Natural killer cell (primary cell): ENCODE measurements at regions not wholly inside any gene's neighbourhood (a gene's known extent, or its start where the extent isn't known, plus 50 kb on each side); places are given as distances from the start of the nearest gene placed in this dataset.

Source experiments
- ATAC-seq, 3 donors: fragments of 150-1000 bp in 2 of 3; fragments of 200-7000 bp in 1 of 3; cut with Tn5 transposase; 1 replicate in 1 of 3; 2 replicates in 2 of 3; pipeline ENCODE4 v1.10.0; 2021; ENCODE audit warnings: mild to moderate bottlenecking in 2 of 3, moderate library complexity in 2 of 3
- DNase-seq, 2 donors: peaks; one replicate each; pipeline versions ENCODE4 v3.0.0 to v3.0.0-alpha.2; 2013 to 2021; ENCODE audit warnings: mixed read lengths in 1 of 2
- H3K27ac ChIP-seq: one replicate; pipeline ENCODE4 v1.5.1; 2013; ENCODE audit warnings: mild to moderate bottlenecking, low read length
- H3K27me3 ChIP-seq: one replicate; pipeline ENCODE4 v1.6.1; 2013; ENCODE audit warnings: low read length; ENCODE audit not compliant: control insufficient read depth, insufficient read depth
- H3K36me3 ChIP-seq: one replicate; pipeline ENCODE4 v1.6.1; 2013; ENCODE audit warnings: low read length; ENCODE audit not compliant: control insufficient read depth, insufficient read depth
- H3K4me1 ChIP-seq: one replicate; pipeline ENCODE4 v1.6.1; 2013; ENCODE audit warnings: low read length; ENCODE audit not compliant: control insufficient read depth, insufficient read depth
- H3K4me3 ChIP-seq: one replicate; pipeline ENCODE4 v1.5.1; 2013; ENCODE audit warnings: low read length
- H3K9me3 ChIP-seq: one replicate; pipeline ENCODE4 v1.6.1; 2013; ENCODE audit warnings: low read length; ENCODE audit not compliant: control insufficient read depth, insufficient read depth
- H3K27ac Mint-ChIP-seq, 2 donors: one replicate each; pipeline ENCODE4 v1.8.0; 2022; ENCODE audit warnings: mild to moderate bottlenecking in 2 of 2, mixed read lengths in 2 of 2, moderate library complexity in 1 of 2
- H3K27me3 Mint-ChIP-seq, 2 donors: one replicate each; pipeline ENCODE4 v1.8.0; 2022; ENCODE audit warnings: low read depth in 2 of 2, mixed read lengths in 2 of 2
- H3K36me3 Mint-ChIP-seq: one replicate; pipeline ENCODE4 v1.8.0; 2022; ENCODE audit warnings: mixed read lengths
- H3K4me1 Mint-ChIP-seq, 2 donors: one replicate each; pipeline ENCODE4 v1.8.0; 2022; ENCODE audit warnings: mixed read lengths in 2 of 2
- H3K4me3 Mint-ChIP-seq: one replicate; pipeline ENCODE4 v1.8.0; 2022; ENCODE audit warnings: mild to moderate bottlenecking, moderate library complexity, mixed read lengths
- H3K9me3 Mint-ChIP-seq, 2 donors: one replicate each; pipeline ENCODE4 v1.8.0; 2022; ENCODE audit warnings: mixed read lengths in 2 of 2
- WGBS: methylation state at CpG from one replicate; pipeline ENCODE4 v1.1.7; 2013; ENCODE audit warnings: missing lambda C conversion rate; ENCODE audit not compliant: insufficient coverage; 5-methylcytosine and 5-hydroxymethylcytosine counted together
- intact Hi-C: fragments of 100-400 bp; cut with micrococcal nuclease; formaldehyde crosslinking; loops from one replicate; pipeline ENCODE4 v1.14.2; 2022
- TF ChIP-seq, protein P1 (sequence below): fragments of 200-600 bp; IDR thresholded peaks from one replicate; pipeline ENCODE4 v1.8.0; 2022; ENCODE audit warnings: antibody characterized with exemption

DNA sequence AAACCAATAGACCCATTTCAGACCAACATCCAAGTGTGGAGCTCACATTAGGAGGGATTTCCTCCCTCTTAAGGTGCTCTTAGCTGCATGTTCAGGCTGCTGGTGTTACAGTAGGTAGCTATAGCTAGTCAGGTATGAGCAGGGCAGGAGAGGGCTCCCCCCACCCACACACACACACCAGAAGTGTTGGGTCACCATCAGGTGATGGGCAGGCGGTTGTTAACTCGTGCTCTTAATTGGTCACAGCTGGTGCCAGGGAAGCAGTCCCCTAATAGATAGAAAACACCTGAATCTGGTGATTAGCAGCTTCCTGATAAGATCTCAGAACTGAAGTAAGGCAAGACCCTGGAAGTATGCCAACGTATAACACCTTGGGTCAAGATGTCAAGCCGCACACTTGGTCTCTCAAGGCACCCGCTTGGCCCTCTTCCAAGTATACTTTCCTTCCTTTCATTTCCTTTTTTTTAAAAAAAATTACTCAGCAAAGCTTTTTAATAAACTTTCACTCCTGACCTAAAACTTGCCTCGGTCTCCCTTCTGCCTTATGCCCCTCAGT, 532.4 kb downstream of the DNAH5 start:
- intact Hi-C loops = no loop called here
- DNase-seq = no peak
- no peak overlapping the region for H3K27ac ChIP-seq
- H3K9me3 ChIP-seq = peaks cover 12% of the 10 kb centered on the region
- peaks cover 6 to 7% of the 10 kb centered on the region in 2 donors for H3K9me3 Mint-ChIP-seq
- TF ChIP-seq, protein P1, sequence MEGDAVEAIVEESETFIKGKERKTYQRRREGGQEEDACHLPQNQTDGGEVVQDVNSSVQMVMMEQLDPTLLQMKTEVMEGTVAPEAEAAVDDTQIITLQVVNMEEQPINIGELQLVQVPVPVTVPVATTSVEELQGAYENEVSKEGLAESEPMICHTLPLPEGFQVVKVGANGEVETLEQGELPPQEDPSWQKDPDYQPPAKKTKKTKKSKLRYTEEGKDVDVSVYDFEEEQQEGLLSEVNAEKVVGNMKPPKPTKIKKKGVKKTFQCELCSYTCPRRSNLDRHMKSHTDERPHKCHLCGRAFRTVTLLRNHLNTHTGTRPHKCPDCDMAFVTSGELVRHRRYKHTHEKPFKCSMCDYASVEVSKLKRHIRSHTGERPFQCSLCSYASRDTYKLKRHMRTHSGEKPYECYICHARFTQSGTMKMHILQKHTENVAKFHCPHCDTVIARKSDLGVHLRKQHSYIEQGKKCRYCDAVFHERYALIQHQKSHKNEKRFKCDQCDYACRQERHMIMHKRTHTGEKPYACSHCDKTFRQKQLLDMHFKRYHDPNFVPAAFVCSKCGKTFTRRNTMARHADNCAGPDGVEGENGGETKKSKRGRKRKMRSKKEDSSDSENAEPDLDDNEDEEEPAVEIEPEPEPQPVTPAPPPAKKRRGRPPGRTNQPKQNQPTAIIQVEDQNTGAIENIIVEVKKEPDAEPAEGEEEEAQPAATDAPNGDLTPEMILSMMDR = no peak
- no peaks in the 10 kb centered on the region for H3K27me3 ChIP-seq
- H3K4me3 Mint-ChIP-seq = no peak overlapping the region
- H3K27me3 Mint-ChIP-seq = no peaks in the 10 kb centered on the region
- H3K4me3 ChIP-seq = no peak overlapping the region
- no peaks in the 10 kb centered on the region for H3K4me1 Mint-ChIP-seq
- WGBS = 65% methylated on average over 6 of the region's 6 CpGs
- ATAC-seq = no peak
- no peak overlapping the region for H3K27ac Mint-ChIP-seq
- H3K4me1 ChIP-seq = no peaks in the 10 kb centered on the region
- H3K36me3 ChIP-seq = no peaks in the 10 kb centered on the region
- no peaks in the 10 kb centered on the region for H3K36me3 Mint-ChIP-seq

DNA sequence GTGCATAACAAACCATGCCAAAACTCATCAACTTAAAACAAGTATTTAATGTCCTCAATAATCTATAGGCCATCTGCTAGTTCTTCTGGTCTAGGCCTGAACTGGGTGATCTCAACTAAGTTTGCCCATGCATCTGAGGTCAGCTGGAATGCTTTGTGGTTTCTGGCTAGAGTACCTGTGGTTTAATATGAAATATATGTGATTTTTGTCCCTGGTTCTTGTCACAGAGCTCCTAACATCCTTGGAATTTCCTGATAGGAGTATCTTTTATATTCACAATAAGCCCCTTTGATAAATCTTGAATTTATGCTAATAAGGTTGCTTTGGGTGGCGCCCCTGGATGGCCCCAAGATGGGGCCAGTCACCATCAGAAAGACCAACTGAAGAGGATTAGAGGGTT, 535.9 kb downstream of the DNAH5 start:
- no CpG with 5 or more reads among the region's 1 CpG for WGBS

DNA sequence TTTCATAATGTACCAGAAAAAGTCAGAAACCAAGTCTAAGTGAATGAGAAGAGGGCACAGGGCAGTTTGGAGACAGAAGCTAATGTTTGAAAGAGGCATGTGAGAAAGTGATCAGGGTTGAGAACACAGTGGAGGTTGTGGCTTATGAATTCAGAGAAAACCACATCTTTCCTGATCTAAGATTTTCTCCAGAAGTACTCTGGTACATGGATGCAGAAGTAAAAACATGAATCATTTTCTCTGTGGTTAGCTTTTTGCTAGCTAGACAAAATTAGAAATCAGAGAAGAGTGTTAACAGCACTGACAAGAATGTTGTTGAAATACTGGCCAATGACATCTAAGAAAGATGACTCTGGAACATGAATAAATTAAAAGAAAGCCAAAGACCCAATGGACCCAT, 541.1 kb downstream of the DNAH5 start:
- no peak overlapping the region for H3K4me3 ChIP-seq
- H3K9me3 ChIP-seq = no peaks in the 10 kb centered on the region
- TF ChIP-seq, protein P1 = no peak
- DNase-seq (no peak), ATAC-seq (no peak)
- H3K27ac ChIP-seq = no peak overlapping the region
- Mint-ChIP-seq H3K36me3 (no peaks in the 10 kb centered on the region), H3K27ac (no peak overlapping the region), H3K4me1 (no peaks in the 10 kb centered on the region), H3K27me3 (no peaks in the 10 kb centered on the region), H3K4me3 (no peak overlapping the region), H3K9me3 (peaks cover 4 to 15% of the 10 kb centered on the region in 2 donors)
- no peaks in the 10 kb centered on the region for H3K4me1 ChIP-seq
- intact Hi-C loops = no loop called here
- H3K27me3 ChIP-seq = no peaks in the 10 kb centered on the region
- H3K36me3 ChIP-seq = no peaks in the 10 kb centered on the region

More for the DNA sequence above, 535.9 kb downstream of the DNAH5 start:
- no peaks in the 10 kb centered on the region for H3K36me3 Mint-ChIP-seq
- no peak overlapping the region for H3K27ac Mint-ChIP-seq
- no peak overlapping the region for H3K4me3 Mint-ChIP-seq
- H3K9me3 Mint-ChIP-seq = peaks cover 4 to 8% of the 10 kb centered on the region in 2 donors
- no peaks in the 10 kb centered on the region for H3K4me1 Mint-ChIP-seq
- no peak for DNase-seq
- Histone ChIP-seq H3K4me3 (no peak overlapping the region), H3K9me3 (peaks cover 12% of the 10 kb centered on the region), H3K27ac (no peak overlapping the region), H3K27me3 (no peaks in the 10 kb centered on the region), H3K36me3 (no peaks in the 10 kb centered on the region), H3K4me1 (no peaks in the 10 kb centered on the region)
- TF ChIP-seq, protein P1 = no peak
- intact Hi-C loops = no loop called here
- H3K27me3 Mint-ChIP-seq = no peaks in the 10 kb centered on the region
- ATAC-seq = no peak

DNA sequence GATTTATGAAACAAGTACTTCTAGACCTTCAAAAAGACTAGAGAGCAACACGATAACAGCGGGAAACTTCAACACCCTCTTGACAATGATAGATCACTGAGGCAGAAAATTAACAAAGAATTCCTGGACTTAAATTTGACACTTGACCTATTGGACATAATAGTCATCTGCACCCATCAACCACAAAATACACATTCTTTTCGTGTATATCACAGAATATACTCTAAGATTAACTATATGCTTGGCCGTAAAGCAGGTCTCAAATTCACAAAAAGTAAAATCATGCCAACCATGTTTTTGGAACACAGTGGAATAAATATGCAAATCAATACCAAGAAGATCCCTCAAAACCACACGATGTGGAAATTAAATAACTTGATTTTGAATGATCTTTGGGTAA, 559.4 kb downstream of the DNAH5 start:
- Histone ChIP-seq H3K4me1 (no peaks in the 10 kb centered on the region), H3K36me3 (no peaks in the 10 kb centered on the region), H3K4me3 (no peak overlapping the region), H3K27ac (no peak overlapping the region), H3K9me3 (peaks cover 15% of the 10 kb centered on the region), H3K27me3 (no peaks in the 10 kb centered on the region)
- no peak for ATAC-seq
- H3K4me3 Mint-ChIP-seq = no peak overlapping the region
- no peak for DNase-seq
- peaks cover 8% of the 10 kb centered on the region for H3K36me3 Mint-ChIP-seq
- 90% methylated on average over 4 of the region's 5 CpGs for WGBS
- TF ChIP-seq, protein P1 = no peak
- no peaks in the 10 kb centered on the region for H3K4me1 Mint-ChIP-seq
- intact Hi-C loops = no loop called here
- no peaks in the 10 kb centered on the region for H3K27me3 Mint-ChIP-seq
- no peak overlapping the region for H3K27ac Mint-ChIP-seq
- peaks cover 7 to 11% of the 10 kb centered on the region in 2 donors for H3K9me3 Mint-ChIP-seq
